Gastroesophageal sphincter (tissue), 4 donors: ENCODE measurements at regions not wholly inside any gene's neighbourhood (a gene's known extent, or its start where the extent isn't known, plus 50 kb on each side); places are given as distances from the start of the nearest gene placed in this dataset.

Source experiments
- ATAC-seq: fragments of 150-250 bp; one replicate; pipeline ENCODE4 v1.9.1; 2016; ENCODE audit warnings: mild to moderate bottlenecking, moderate library complexity
- H3K27ac ChIP-seq, 4 donors: fragments of 200-600 bp; sonication (generic) in 3 of 4; 1 replicate in 3 of 4; 2 replicates in 1 of 4; pipeline ENCODE4 v1.5.1; 2016 to 2019
- H3K27me3 ChIP-seq: fragments of 200-600 bp; sonication (generic); one replicate; pipeline ENCODE4 v1.5.1; 2019
- H3K36me3 ChIP-seq, 2 donors: fragments of 200-600 bp; sonication (generic); one replicate each; pipeline ENCODE4 v1.5.1; 2019; ENCODE audit warnings: control low read depth in 1 of 2
- H3K4me1 ChIP-seq, 3 donors: fragments of 200-600 bp; sonication (generic); 1 replicate in 2 of 3; 2 replicates in 1 of 3; pipeline ENCODE4 v1.5.1; 2016 to 2019; ENCODE audit warnings: control low read depth in 2 of 3
- H3K4me3 ChIP-seq, 2 donors: fragments of 200-600 bp; sonication (generic); one replicate each; pipeline ENCODE4 v1.5.1; 2019; ENCODE audit warnings: mild to moderate bottlenecking in 1 of 2, moderate library complexity in 1 of 2
- H3K9me3 ChIP-seq, 3 donors: fragments of 200-600 bp; sonication (generic); one replicate each; pipeline ENCODE4 v1.5.1; 2017 to 2019; ENCODE audit warnings: control low read depth in 2 of 3
- EP300 ChIP-seq: sonication (generic); formaldehyde crosslinking; IDR thresholded peaks from one replicate; pipeline ENCODE4 v1.6.1; 2017; ENCODE audit warnings: antibody characterized with exemption, mild to moderate bottlenecking
- POLR2A ChIP-seq, 2 donors: fragments of 450-650 bp; IDR thresholded peaks; one replicate each; pipeline ENCODE4 v1.6.1; 2017; ENCODE audit warnings: antibody characterized with exemption in 2 of 2, mild to moderate bottlenecking in 2 of 2, moderate library complexity in 1 of 2
- POLR2AphosphoS5 ChIP-seq: sonication (generic); formaldehyde crosslinking; IDR thresholded peaks from one replicate; pipeline ENCODE4 v1.6.1; 2017; ENCODE audit warnings: antibody characterized with exemption
- WGBS, 2 donors: methylation state at CpG; one replicate each; pipeline ENCODE4 v1.1.5; 2018; ENCODE audit warnings: low coverage in 1 of 2; 5-methylcytosine and 5-hydroxymethylcytosine counted together
- TF ChIP-seq, protein P1 (sequence below), 4 experiments: fragments of 200-600 bp in 2 of 4; fragments of 450-650 bp in 2 of 4; sonication (generic) in 1 of 4; IDR thresholded peaks; one replicate each; pipeline ENCODE4 v1.5.1; 2017 to 2019; ENCODE audit warnings: antibody characterized with exemption in 4 of 4, mild to moderate bottlenecking in 2 of 4, moderate library complexity in 2 of 4

DNA sequence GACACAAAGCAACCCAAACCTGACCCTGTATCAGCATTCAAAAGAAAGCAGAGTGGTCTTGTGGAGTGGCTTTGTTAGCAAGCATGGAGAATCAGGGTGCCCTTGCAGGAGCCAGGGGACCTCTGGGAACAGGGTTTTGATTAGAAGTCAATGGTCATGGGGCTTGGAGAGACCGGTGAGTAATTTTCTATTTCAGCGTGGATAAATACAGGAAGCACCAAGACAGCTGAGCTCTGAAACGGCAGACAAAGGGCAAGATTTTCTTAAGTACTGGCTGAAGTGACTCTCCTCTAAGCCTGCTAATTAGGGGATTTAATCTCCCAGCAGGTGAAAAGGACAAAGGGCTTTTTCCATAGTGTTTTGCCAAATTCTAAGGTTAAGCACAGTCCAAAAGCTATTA is 78.0 kb upstream of the GAREM1 start:
- H3K9me3 ChIP-seq = no peaks in the 10 kb centered on the region
- H3K36me3 ChIP-seq = no peaks in the 10 kb centered on the region
- 43 to 45% methylated on average over 1 to 3 of the region's 3 CpGs for WGBS, 2 donors
- H3K4me3 ChIP-seq = no peak overlapping the region
- ATAC-seq = no peak
- no peaks in the 10 kb centered on the region for H3K4me1 ChIP-seq
- H3K27me3 ChIP-seq = no peaks in the 10 kb centered on the region
- H3K27ac ChIP-seq = no peak overlapping the region
- TF ChIP-seq EP300 = no peak

- WGBS, 2 donors = 100% methylated on average over 1 of the region's 2 CpGs; no CpG with 5 or more reads in 1 of the 2 donors
- no peak for ATAC-seq
- H3K27me3 ChIP-seq = no peaks in the 10 kb centered on the region
- no peaks in the 10 kb centered on the region for H3K36me3 ChIP-seq
- H3K9me3 ChIP-seq = no peaks in the 10 kb centered on the region
- TF ChIP-seq POLR2A (IDR thresholded peaks at IDR 0.05) = no peak
- TF ChIP-seq EP300 = no peak
- TF ChIP-seq, protein P1, sequence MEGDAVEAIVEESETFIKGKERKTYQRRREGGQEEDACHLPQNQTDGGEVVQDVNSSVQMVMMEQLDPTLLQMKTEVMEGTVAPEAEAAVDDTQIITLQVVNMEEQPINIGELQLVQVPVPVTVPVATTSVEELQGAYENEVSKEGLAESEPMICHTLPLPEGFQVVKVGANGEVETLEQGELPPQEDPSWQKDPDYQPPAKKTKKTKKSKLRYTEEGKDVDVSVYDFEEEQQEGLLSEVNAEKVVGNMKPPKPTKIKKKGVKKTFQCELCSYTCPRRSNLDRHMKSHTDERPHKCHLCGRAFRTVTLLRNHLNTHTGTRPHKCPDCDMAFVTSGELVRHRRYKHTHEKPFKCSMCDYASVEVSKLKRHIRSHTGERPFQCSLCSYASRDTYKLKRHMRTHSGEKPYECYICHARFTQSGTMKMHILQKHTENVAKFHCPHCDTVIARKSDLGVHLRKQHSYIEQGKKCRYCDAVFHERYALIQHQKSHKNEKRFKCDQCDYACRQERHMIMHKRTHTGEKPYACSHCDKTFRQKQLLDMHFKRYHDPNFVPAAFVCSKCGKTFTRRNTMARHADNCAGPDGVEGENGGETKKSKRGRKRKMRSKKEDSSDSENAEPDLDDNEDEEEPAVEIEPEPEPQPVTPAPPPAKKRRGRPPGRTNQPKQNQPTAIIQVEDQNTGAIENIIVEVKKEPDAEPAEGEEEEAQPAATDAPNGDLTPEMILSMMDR (IDR thresholded peaks at IDR 0.05) = no peak
- TF ChIP-seq POLR2AphosphoS5 = no peak
- no peaks in the 10 kb centered on the region for H3K4me1 ChIP-seq
- H3K4me3 ChIP-seq = no peak overlapping the region
- no peak overlapping the region for H3K27ac ChIP-seq
Observed at GRCh38 chr18:32545631-32546030, 74.9 kb upstream of the GAREM1 start.

DNA sequence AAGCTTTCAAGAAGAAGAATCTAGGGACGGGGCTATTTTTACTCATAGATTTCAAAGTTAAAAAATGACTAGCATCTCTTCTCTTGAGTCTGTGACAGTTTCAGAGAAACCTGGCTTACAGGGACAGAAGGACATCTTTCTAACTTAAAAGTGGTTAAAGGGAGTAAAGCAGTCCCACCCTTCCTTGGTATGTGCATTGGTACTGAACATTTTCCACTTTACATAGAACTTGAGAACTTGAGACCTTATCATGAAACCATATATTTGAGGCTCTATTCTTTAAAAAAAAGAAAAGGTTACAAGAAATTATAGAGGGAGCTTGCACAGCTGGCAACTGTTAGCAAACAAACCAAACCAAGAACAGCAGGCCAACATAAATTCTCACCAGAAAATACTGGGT is 73.4 kb upstream of the GAREM1 start:
- ATAC-seq = no peak
- Histone ChIP-seq H3K36me3 (no peaks in the 10 kb centered on the region), H3K9me3 (no peaks in the 10 kb centered on the region), H3K4me1 (no peaks in the 10 kb centered on the region), H3K27me3 (no peaks in the 10 kb centered on the region), H3K27ac (no peak overlapping the region), H3K4me3 (no peak overlapping the region)
- WGBS, 2 donors = 50 to 92% methylated on average over 1 of the region's 1 CpG
- TF ChIP-seq POLR2A (IDR thresholded peaks at IDR 0.05) (no peak), POLR2AphosphoS5 (no peak), EP300 (no peak)
- TF ChIP-seq, protein P1 (IDR thresholded peaks at IDR 0.05) = no peak

DNA sequence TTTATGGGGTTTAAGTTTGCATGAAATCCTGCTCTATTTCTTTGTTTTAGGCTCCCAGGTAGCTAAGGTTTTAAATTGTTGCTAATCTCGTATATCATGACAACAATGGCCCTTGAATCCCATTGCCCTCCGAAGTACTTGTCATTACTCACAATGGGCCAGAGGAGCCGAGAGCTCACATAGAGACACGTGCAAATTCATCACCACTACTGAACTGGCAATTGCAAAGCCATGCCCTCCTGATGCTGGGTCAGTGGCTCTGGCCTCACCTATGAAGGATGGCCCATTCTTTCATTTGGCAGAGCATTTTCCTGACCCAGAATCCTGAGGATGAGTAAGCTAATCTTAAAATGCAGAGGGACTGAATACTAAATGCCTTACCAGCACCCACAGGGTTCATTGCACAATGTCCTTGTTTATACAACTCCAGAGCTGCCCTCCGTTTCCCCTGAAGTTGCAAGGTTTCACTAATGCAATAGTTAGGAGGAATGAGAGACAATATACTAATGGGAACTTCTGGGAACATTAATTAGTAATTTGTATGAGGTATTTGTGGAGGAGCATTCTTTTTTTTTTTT is 71.6 kb upstream of the GAREM1 start:
- no peaks in the 10 kb centered on the region for H3K9me3 ChIP-seq
- no peaks in the 10 kb centered on the region for H3K27me3 ChIP-seq
- H3K36me3 ChIP-seq = no peaks in the 10 kb centered on the region
- 38 to 63% methylated on average over 1 to 5 of the region's 5 CpGs for WGBS, 2 donors
- TF ChIP-seq, protein P1 (IDR thresholded peaks at IDR 0.05) = no peak
- TF ChIP-seq EP300 = no peak
- TF ChIP-seq POLR2A (IDR thresholded peaks at IDR 0.05) = no peak
- no peak for TF ChIP-seq POLR2AphosphoS5
- H3K27ac ChIP-seq = no peak overlapping the region
- ATAC-seq = no peak
- H3K4me3 ChIP-seq = no peak overlapping the region
- no peaks in the 10 kb centered on the region for H3K4me1 ChIP-seq

DNA sequence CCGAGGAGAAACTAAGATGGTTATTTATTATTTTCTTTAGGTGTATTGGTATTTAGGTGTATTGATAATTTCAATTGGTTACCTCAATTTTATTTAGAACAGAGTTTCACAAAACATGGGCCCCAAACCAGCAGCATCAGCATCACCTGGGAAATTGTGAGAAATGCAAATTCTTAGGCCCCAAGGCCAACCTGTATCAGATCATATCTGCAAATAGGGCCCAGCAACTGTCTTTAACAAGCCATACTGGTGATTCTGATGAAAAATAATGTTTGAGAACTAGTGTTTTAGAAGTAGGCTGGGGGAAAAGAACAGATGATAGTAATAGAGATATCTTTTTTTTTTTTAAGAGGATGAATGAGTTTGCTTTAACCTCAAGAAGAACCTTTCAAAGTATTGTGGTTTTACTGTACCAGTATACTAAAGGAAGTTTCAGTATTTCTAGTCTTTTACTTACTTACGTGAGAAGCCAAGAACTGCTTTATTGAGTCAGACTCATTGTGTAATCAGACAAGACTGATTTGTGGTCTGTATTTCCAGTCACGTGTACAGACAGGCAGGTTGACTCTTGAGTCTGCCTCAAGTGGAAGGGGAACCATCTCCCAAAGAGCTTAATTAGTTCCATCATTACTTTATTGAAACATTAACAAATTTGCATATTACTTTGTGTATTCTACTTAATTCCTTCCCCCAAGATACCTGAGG is 60.4 kb upstream of the GAREM1 start:
- TF ChIP-seq EP300 (no peak), POLR2AphosphoS5 (no peak), POLR2A (IDR thresholded peaks at IDR 0.05) (no peak)
- TF ChIP-seq, protein P1 (IDR thresholded peaks at IDR 0.05) = no peak
- no peak for ATAC-seq
- no peaks in the 10 kb centered on the region for H3K4me1 ChIP-seq
- no peak overlapping the region for H3K4me3 ChIP-seq
- no peak overlapping the region for H3K27ac ChIP-seq
- no peaks in the 10 kb centered on the region for H3K36me3 ChIP-seq
- H3K27me3 ChIP-seq = no peaks in the 10 kb centered on the region
- H3K9me3 ChIP-seq = no peaks in the 10 kb centered on the region
- WGBS, 2 donors = 47 to 51% methylated on average over 3 of the region's 3 CpGs
